ENCODE measurements at regions not wholly inside any gene's neighbourhood (a gene's known extent, or its start where the extent isn't known, plus 50 kb on each side); places are given as distances from the start of the nearest gene placed in this dataset.

- Histone ChIP-seq H3K4me3 (no peak overlapping the region), H3K9me3 (no peaks in the 10 kb centered on the region), H3K27me3 (no peaks in the 10 kb centered on the region), H3K27ac (no peak overlapping the region), H3K36me3 (no peaks in the 10 kb centered on the region), H3K4me1 (peaks cover 0 to 7% (median 0%) of the 10 kb centered on the region in 4 donors)
- no peak for DNase-seq (ENCODE audit: low spot score in 2 of 2)
- TF ChIP-seq CTCF (IDR thresholded peaks at IDR 0.05) (no peak), POLR2A (IDR thresholded peaks at IDR 0.05) (no peak), EP300 (IDR thresholded peaks at IDR 0.05) (no peak)
- 59 to 67% methylated on average over 2 of the region's 2 CpGs for WGBS, 2 donors
Observed at GRCh38 chr9:16031486-16031885, 478.6 kb downstream of the CCDC171 start.

DNA sequence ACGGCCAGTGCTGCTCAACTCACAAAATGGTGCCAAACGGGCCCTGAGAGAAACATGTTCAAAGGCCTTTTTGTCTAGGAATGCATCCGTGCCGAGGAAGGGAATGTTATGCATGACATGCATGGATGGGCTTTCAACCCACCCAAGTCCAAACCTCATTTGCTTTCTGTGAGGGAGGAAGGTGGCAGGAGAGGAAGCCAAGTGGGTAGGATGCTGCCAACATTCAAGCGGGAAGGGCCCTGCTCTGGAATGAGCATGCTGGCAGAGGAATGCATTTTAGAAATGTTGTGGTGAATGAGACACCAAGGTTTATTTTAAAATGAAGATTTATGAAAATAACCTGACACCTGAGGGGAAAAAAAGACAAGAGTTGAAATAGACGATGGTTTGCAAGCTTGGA is 479.1 kb downstream of the CCDC171 start:
- H3K4me3 ChIP-seq, result no peak overlapping the region
- H3K27ac ChIP-seq, result no peak overlapping the region
- TF ChIP-seq CTCF (IDR thresholded peaks at IDR 0.05) (no peak), EP300 (IDR thresholded peaks at IDR 0.05) (no peak), POLR2A (IDR thresholded peaks at IDR 0.05) (no peak)
- no peaks in the 10 kb centered on the region for H3K36me3 ChIP-seq
- no peaks in the 10 kb centered on the region for H3K27me3 ChIP-seq
- H3K9me3 ChIP-seq, result no peaks in the 10 kb centered on the region
- no peak for DNase-seq (ENCODE audit: low spot score in 2 of 2)
- 53 to 55% methylated on average over 6 of the region's 6 CpGs for WGBS, 2 donors
- peaks cover 0 to 7% (median 0%) of the 10 kb centered on the region in 4 donors for H3K4me1 ChIP-seq

DNA sequence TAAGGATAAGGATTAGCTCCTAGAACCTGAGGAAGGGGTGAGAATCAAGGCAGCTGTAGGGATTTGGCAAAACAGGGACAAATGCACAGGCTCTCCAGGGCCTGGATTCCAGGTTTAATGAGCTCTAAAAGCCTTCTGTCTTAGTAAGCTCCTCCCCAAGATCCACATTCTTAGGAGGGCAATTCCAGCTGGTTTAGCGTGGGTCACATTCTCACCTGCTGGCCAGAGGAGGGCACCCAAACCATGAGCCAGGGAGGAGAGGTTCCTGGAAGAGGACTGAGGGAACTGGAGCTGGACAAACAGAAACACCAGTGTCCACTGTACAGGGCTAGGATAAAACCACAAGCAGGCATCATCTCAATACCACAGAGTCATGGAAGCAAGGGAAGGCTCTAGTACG is 480.0 kb downstream of the CCDC171 start:
- Histone ChIP-seq H3K4me3 (no peak overlapping the region), H3K27me3 (no peaks in the 10 kb centered on the region), H3K27ac (no peak overlapping the region), H3K4me1 (peaks cover 0 to 7% (median 0%) of the 10 kb centered on the region in 4 donors), H3K36me3 (no peaks in the 10 kb centered on the region), H3K9me3 (no peaks in the 10 kb centered on the region)
- DNase-seq (ENCODE audit: low spot score in 2 of 2), result no peak
- TF ChIP-seq POLR2A (IDR thresholded peaks at IDR 0.05) (no peak), CTCF (IDR thresholded peaks at IDR 0.05) (no peak), EP300 (IDR thresholded peaks at IDR 0.05) (no peak)
- WGBS, 2 donors, result 58 to 62% methylated on average over 2 of the region's 2 CpGs

GRCh38 chr9:16033253-16033652 is 480.4 kb downstream of the CCDC171 start:
- TF ChIP-seq CTCF (IDR thresholded peaks at IDR 0.05), result no peak
- no peak for TF ChIP-seq POLR2A (IDR thresholded peaks at IDR 0.05)
- no peak for TF ChIP-seq EP300 (IDR thresholded peaks at IDR 0.05)
- Histone ChIP-seq H3K4me1 (peaks cover 0 to 7% (median 0%) of the 10 kb centered on the region in 4 donors), H3K27me3 (no peaks in the 10 kb centered on the region), H3K4me3 (no peak overlapping the region), H3K9me3 (no peaks in the 10 kb centered on the region), H3K36me3 (no peaks in the 10 kb centered on the region), H3K27ac (no peak overlapping the region)
- no peak for DNase-seq (ENCODE audit: low spot score in 2 of 2)
- 89 to 96% methylated on average over 14 of the region's 14 CpGs for WGBS, 2 donors

- Histone ChIP-seq H3K4me1 (peaks cover 0 to 7% (median 0%) of the 10 kb centered on the region in 4 donors), H3K27ac (no peak overlapping the region), H3K4me3 (no peak overlapping the region), H3K9me3 (no peaks in the 10 kb centered on the region), H3K36me3 (no peaks in the 10 kb centered on the region), H3K27me3 (no peaks in the 10 kb centered on the region)
- no peak for DNase-seq (ENCODE audit: low spot score in 2 of 2)
- TF ChIP-seq EP300 (IDR thresholded peaks at IDR 0.05) (no peak), POLR2A (IDR thresholded peaks at IDR 0.05) (no peak), CTCF (IDR thresholded peaks at IDR 0.05) (no peak)
- WGBS, 2 donors, result 74 to 81% methylated on average over 10 of the region's 10 CpGs
Observed at GRCh38 chr9:16033921-16034691, 481.3 kb downstream of the CCDC171 start.

Data from tibial nerve (tissue), 4 donors.